ENCODE measurements at regions not wholly inside any gene's neighbourhood (a gene's known extent, or its start where the extent isn't known, plus 50 kb on each side); places are given as distances from the start of the nearest gene placed in this dataset.

- H3K4me3 Mint-ChIP-seq: no peak overlapping the region
- peaks cover 2% of the 10 kb centered on the region for H3K36me3 Mint-ChIP-seq (ENCODE audit: low read depth)
- no peak for DNase-seq
- peaks cover 5% of the 10 kb centered on the region for H3K27me3 Mint-ChIP-seq
- H3K4me1 Mint-ChIP-seq: peaks cover 3% of the 10 kb centered on the region
- intact Hi-C loops (cut with micrococcal nuclease): no loop called here
- H3K27ac Mint-ChIP-seq: no peak overlapping the region
- peaks cover 9% of the 10 kb centered on the region for H3K9me3 Mint-ChIP-seq
Measured at GRCh38 chr4:152023674-152024073, 262.9 kb upstream of the GATB start.

GRCh38 chr4:152022543-152022942 lies 261.7 kb upstream of the GATB start:
- intact Hi-C loops (cut with micrococcal nuclease): no loop called here
- Mint-ChIP-seq H3K27me3 (peaks cover 5% of the 10 kb centered on the region), H3K4me1 (peaks cover 3% of the 10 kb centered on the region), H3K27ac (no peak overlapping the region), H3K36me3 (ENCODE audit: low read depth) (peaks cover 2% of the 10 kb centered on the region), H3K4me3 (no peak overlapping the region), H3K9me3 (peaks cover 2% of the 10 kb centered on the region)
- no peak for DNase-seq

- H3K4me3 Mint-ChIP-seq: no peak overlapping the region
- intact Hi-C loops (cut with micrococcal nuclease): no loop called here
- H3K4me1 Mint-ChIP-seq: peaks cover 3% of the 10 kb centered on the region
- H3K27me3 Mint-ChIP-seq: peaks cover 4% of the 10 kb centered on the region
- H3K9me3 Mint-ChIP-seq: no peaks in the 10 kb centered on the region
- DNase-seq: no peak
- no peak overlapping the region for H3K27ac Mint-ChIP-seq
- peaks cover 2% of the 10 kb centered on the region for H3K36me3 Mint-ChIP-seq (ENCODE audit: low read depth)
Measured at GRCh38 chr4:152021788-152022438, 261.1 kb upstream of the GATB start.

- Mint-ChIP-seq H3K36me3 (ENCODE audit: low read depth) (peaks cover 2% of the 10 kb centered on the region), H3K4me3 (no peak overlapping the region)
Measured at GRCh38 chr4:152020073-152020472, 259.3 kb upstream of the GATB start.

GRCh38 chr4:152016303-152016620 lies 255.5 kb upstream of the GATB start:
- Mint-ChIP-seq H3K27ac (no peak overlapping the region), H3K9me3 (no peaks in the 10 kb centered on the region), H3K4me1 (peaks cover 35% of the 10 kb centered on the region), H3K4me3 (no peak overlapping the region), H3K36me3 (ENCODE audit: low read depth) (peaks cover 2% of the 10 kb centered on the region), H3K27me3 (peaks cover 4% of the 10 kb centered on the region)
- intact Hi-C loops (cut with micrococcal nuclease): loop anchor here (10.0 kb wide), 1 partner anchor 251 kb away; the partner anchor contains the start of gene GATB
- DNase-seq: no peak

More at GRCh38 chr4:152020073-152020472, 259.3 kb upstream of the GATB start:
- Mint-ChIP-seq H3K4me1 (peaks cover 9% of the 10 kb centered on the region), H3K9me3 (no peaks in the 10 kb centered on the region), H3K27ac (no peak overlapping the region), H3K27me3 (peaks cover 4% of the 10 kb centered on the region)
- no peak for DNase-seq
- intact Hi-C loops (cut with micrococcal nuclease): no loop called here

GRCh38 chr4:152015597-152016302 lies 254.9 kb upstream of the GATB start:
- no peak overlapping the region for H3K27ac Mint-ChIP-seq
- DNase-seq: no peak
- peaks cover 2% of the 10 kb centered on the region for H3K36me3 Mint-ChIP-seq (ENCODE audit: low read depth)
- intact Hi-C loops (cut with micrococcal nuclease): loop anchor here (10.0 kb wide), 1 partner anchor 251 kb away; the partner anchor contains the start of gene GATB
- no peaks in the 10 kb centered on the region for H3K9me3 Mint-ChIP-seq
- H3K4me1 Mint-ChIP-seq: peaks cover 40% of the 10 kb centered on the region
- peaks cover 4% of the 10 kb centered on the region for H3K27me3 Mint-ChIP-seq
- no peak overlapping the region for H3K4me3 Mint-ChIP-seq

- H3K4me3 Mint-ChIP-seq: peak overlapping the region; percentile 55
- H3K27ac Mint-ChIP-seq: peak overlapping the region; percentile 57
- peaks cover 51% of the 10 kb centered on the region for H3K4me1 Mint-ChIP-seq
- H3K9me3 Mint-ChIP-seq: no peaks in the 10 kb centered on the region
- H3K36me3 Mint-ChIP-seq (ENCODE audit: low read depth): peaks cover 2% of the 10 kb centered on the region
- peak; percentile 90 for DNase-seq
- intact Hi-C loops (cut with micrococcal nuclease): loop anchor here (10.0 kb wide), 1 partner anchor 249 kb away; the partner anchor contains the start of gene GATB
- H3K27me3 Mint-ChIP-seq: peaks cover 4% of the 10 kb centered on the region
Measured at GRCh38 chr4:152014280-152014679, 253.5 kb upstream of the GATB start.

- H3K4me3 Mint-ChIP-seq: no peak overlapping the region
- H3K9me3 Mint-ChIP-seq: no peaks in the 10 kb centered on the region
- no peak overlapping the region for H3K27ac Mint-ChIP-seq
- DNase-seq: no peak
- peaks cover 2% of the 10 kb centered on the region for H3K27me3 Mint-ChIP-seq
- peaks cover 52% of the 10 kb centered on the region for H3K4me1 Mint-ChIP-seq
- intact Hi-C loops (cut with micrococcal nuclease): loop anchor here (10.0 kb wide), 1 partner anchor 247 kb away; the partner anchor contains the start of gene GATB
- peaks cover 2% of the 10 kb centered on the region for H3K36me3 Mint-ChIP-seq (ENCODE audit: low read depth)
Measured at GRCh38 chr4:152011469-152011868, 250.7 kb upstream of the GATB start.

GRCh38 chr4:152010710-152011079 lies 249.9 kb upstream of the GATB start:
- Mint-ChIP-seq H3K27me3 (peaks cover 5% of the 10 kb centered on the region), H3K9me3 (no peaks in the 10 kb centered on the region), H3K4me1 (peaks cover 48% of the 10 kb centered on the region), H3K27ac (peak overlapping the region; percentile 3), H3K4me3 (peak overlapping the region; percentile 59), H3K36me3 (ENCODE audit: low read depth) (no peaks in the 10 kb centered on the region)
- DNase-seq: peak; percentile 85
- intact Hi-C loops (cut with micrococcal nuclease): loop anchor here (10.0 kb wide), 1 partner anchor 246 kb away; the partner anchor contains the start of gene GATB

- H3K4me3 Mint-ChIP-seq: peak overlapping the region; percentile 59
Measured at GRCh38 chr4:152009983-152010709, 249.3 kb upstream of the GATB start.

GRCh38 chr4:152009031-152009670 lies 248.3 kb upstream of the GATB start:
- DNase-seq: no peak
- H3K4me1 Mint-ChIP-seq: peaks cover 37% of the 10 kb centered on the region
- H3K36me3 Mint-ChIP-seq (ENCODE audit: low read depth): no peaks in the 10 kb centered on the region
- H3K4me3 Mint-ChIP-seq: no peak overlapping the region
- intact Hi-C loops (cut with micrococcal nuclease): no loop called here
- no peak overlapping the region for H3K27ac Mint-ChIP-seq
- no peaks in the 10 kb centered on the region for H3K9me3 Mint-ChIP-seq
- peaks cover 5% of the 10 kb centered on the region for H3K27me3 Mint-ChIP-seq

More at GRCh38 chr4:152009983-152010709, 249.3 kb upstream of the GATB start:
- H3K36me3 Mint-ChIP-seq (ENCODE audit: low read depth): no peaks in the 10 kb centered on the region
- H3K27me3 Mint-ChIP-seq: peaks cover 5% of the 10 kb centered on the region
- intact Hi-C loops (cut with micrococcal nuclease): loop anchor here (10.0 kb wide), 1 partner anchor 245 kb away; the partner anchor contains the start of gene GATB
- no peak overlapping the region for H3K27ac Mint-ChIP-seq
- DNase-seq: no peak
- peaks cover 45% of the 10 kb centered on the region for H3K4me1 Mint-ChIP-seq
- H3K9me3 Mint-ChIP-seq: no peaks in the 10 kb centered on the region

GRCh38 chr4:152007111-152007510 lies 246.3 kb upstream of the GATB start:
- no peak overlapping the region for H3K27ac Mint-ChIP-seq
- no peaks in the 10 kb centered on the region for H3K9me3 Mint-ChIP-seq
- H3K4me1 Mint-ChIP-seq: peaks cover 34% of the 10 kb centered on the region
- no peaks in the 10 kb centered on the region for H3K36me3 Mint-ChIP-seq (ENCODE audit: low read depth)
- intact Hi-C loops (cut with micrococcal nuclease): no loop called here
- H3K27me3 Mint-ChIP-seq: peaks cover 12% of the 10 kb centered on the region
- H3K4me3 Mint-ChIP-seq: no peak overlapping the region
- no peak for DNase-seq

GRCh38 chr4:152004801-152005200 lies 244.0 kb upstream of the GATB start:
- intact Hi-C loops (cut with micrococcal nuclease): no loop called here
- DNase-seq: no peak
- Mint-ChIP-seq H3K4me3 (no peak overlapping the region), H3K4me1 (peaks cover 16% of the 10 kb centered on the region), H3K36me3 (ENCODE audit: low read depth) (no peaks in the 10 kb centered on the region), H3K27ac (no peak overlapping the region), H3K27me3 (peaks cover 12% of the 10 kb centered on the region), H3K9me3 (peaks cover 5% of the 10 kb centered on the region)
